GM23338 (cell line): ENCODE measurements at regions not wholly inside any gene's neighbourhood (a gene's known extent, or its start where the extent isn't known, plus 50 kb on each side); places are given as distances from the start of the nearest gene placed in this dataset.
A peak's percentile ranks its signal among the peaks of the same experiment; 100 is the strongest.

Experiments
- ATAC-seq: fragments of 200-7000 bp; cut with Tn5 transposase; 3 replicates; pipeline ENCODE4 v1.9.1; 2020
- DNase-seq: peaks from one replicate; pipeline ENCODE4 v3.0.0-alpha.2; 2015; ENCODE audit warnings: low spot score
- H2AFZ ChIP-seq: fragments of 200-600 bp; sonication (generic); 2 replicates; pipeline ENCODE4 v1.8.0; 2016; ENCODE audit warnings: antibody characterized with exemption, mild to moderate bottlenecking, moderate library complexity
- H3F3A ChIP-seq: fragments of 200-600 bp; sonication (generic); replicated peaks from 2 replicates; pipeline ENCODE4 v1.8.0; 2017; ENCODE audit warnings: antibody characterized with exemption, mixed run types, low read depth
- H3K27ac ChIP-seq: fragments of 200-600 bp; sonication (generic); 2 replicates; pipeline ENCODE4 v1.6.1; 2016; ENCODE audit warnings: low read depth
- H3K27me3 ChIP-seq: fragments of 200-600 bp; sonication (generic); 2 replicates; pipeline ENCODE4 v1.8.0; 2016; ENCODE audit warnings: mild to moderate bottlenecking, mixed run types, moderate library complexity; ENCODE audit not compliant: insufficient read depth
- H3K36me3 ChIP-seq: fragments of 200-600 bp; sonication (generic); 2 replicates; pipeline ENCODE4 v1.8.0; 2016; ENCODE audit warnings: mild to moderate bottlenecking; ENCODE audit not compliant: insufficient read depth
- H3K4me1 ChIP-seq: fragments of 200-600 bp; sonication (generic); 2 replicates; pipeline ENCODE4 v1.8.0; 2016; ENCODE audit warnings: mild to moderate bottlenecking, moderate library complexity; ENCODE audit not compliant: insufficient read depth
- H3K4me2 ChIP-seq: fragments of 200-600 bp; sonication (generic); 2 replicates; pipeline ENCODE4 v1.7.1; 2017; ENCODE audit warnings: mixed run types
- H3K4me3 ChIP-seq: fragments of 200-600 bp; sonication (generic); 2 replicates; pipeline ENCODE4 v1.6.1; 2016; ENCODE audit warnings: mixed run types
- H3K79me2 ChIP-seq: fragments of 200-600 bp; sonication (generic); replicated peaks from 2 replicates; pipeline ENCODE4 v1.8.0; 2017; ENCODE audit warnings: mild to moderate bottlenecking; ENCODE audit not compliant: insufficient read depth
- H3K9me2 ChIP-seq: fragments of 200-600 bp; sonication (generic); 2 replicates; pipeline ENCODE4 v1.8.0; 2017; ENCODE audit not compliant: insufficient read depth
- H4K20me1 ChIP-seq: fragments of 200-600 bp; sonication (generic); replicated peaks from 2 replicates; pipeline ENCODE4 v1.8.0; 2017; ENCODE audit warnings: mild to moderate bottlenecking; ENCODE audit not compliant: insufficient read depth
- H3K27ac Mint-ChIP-seq: 2 replicates; pipeline ENCODE4 v1.8.0; 2020; ENCODE audit warnings: inconsistent platforms, mild to moderate bottlenecking, moderate library complexity, mixed read lengths
- H3K27me3 Mint-ChIP-seq: 3 replicates; pipeline ENCODE4 v1.8.0; 2022; ENCODE audit warnings: low read depth, mild to moderate bottlenecking, moderate library complexity, mixed read lengths, inconsistent platforms; ENCODE audit not compliant: insufficient read depth, poor library complexity
- H3K36me3 Mint-ChIP-seq: 3 replicates; pipeline ENCODE4 v1.8.0; 2021; ENCODE audit warnings: low read depth, mild to moderate bottlenecking, inconsistent platforms, moderate library complexity, mixed read lengths
- H3K4me1 Mint-ChIP-seq: 3 replicates; pipeline ENCODE4 v1.8.0; 2020; ENCODE audit warnings: mild to moderate bottlenecking, inconsistent platforms, mixed read lengths
- H3K4me3 Mint-ChIP-seq: 3 replicates; pipeline ENCODE4 v1.8.0; 2021; ENCODE audit warnings: moderate library complexity, mild to moderate bottlenecking, inconsistent platforms, mixed read lengths
- H3K9me3 Mint-ChIP-seq: 3 replicates; pipeline ENCODE4 v1.8.0; 2020; ENCODE audit warnings: moderate library complexity, mild to moderate bottlenecking, inconsistent platforms, mixed read lengths
- CREB1 ChIP-seq: fragments of 250-450 bp; sonication (Bioruptor Pico); IDR thresholded peaks from 2 replicates; pipeline ENCODE4 v1.5.0; 2020; ENCODE audit warnings: low read depth, mild to moderate bottlenecking, moderate library complexity
- EZH2 ChIP-seq: fragments of 200-600 bp; sonication (generic); IDR thresholded peaks from one replicate; pipeline ENCODE4 v1.8.0; 2017; ENCODE audit warnings: antibody characterized with exemption, mild to moderate bottlenecking, low read depth; ENCODE audit not compliant: unreplicated experiment
- EZH2phosphoT487 ChIP-seq: fragments of 200-600 bp; sonication (generic); IDR thresholded peaks from one replicate; pipeline ENCODE4 v1.8.1; 2018; ENCODE audit warnings: antibody characterized with exemption; ENCODE audit not compliant: unreplicated experiment
- JUNB ChIP-seq: IDR thresholded peaks from one replicate; pipeline ENCODE4 v1.6.1; 2016; ENCODE audit warnings: antibody characterized with exemption; ENCODE audit not compliant: unreplicated experiment
- NANOG ChIP-seq: IDR thresholded peaks from 2 replicates; pipeline ENCODE4 v1.6.1; 2016; ENCODE audit warnings: antibody characterized with exemption, borderline replicate concordance
- POLR2AphosphoS5 ChIP-seq: IDR thresholded peaks from 2 replicates; pipeline ENCODE4 v1.6.1; 2016; ENCODE audit warnings: antibody characterized with exemption, low read depth
- STAT1 ChIP-seq: IDR thresholded peaks from one replicate; pipeline ENCODE4 v1.6.1; 2016; ENCODE audit warnings: antibody characterized with exemption; ENCODE audit not compliant: unreplicated experiment
- ZNF114 ChIP-seq: fragments of 250-450 bp; sonication (Bioruptor Pico); IDR thresholded peaks from 2 replicates; pipeline ENCODE4 v1.5.0; 2020; ENCODE audit warnings: mild to moderate bottlenecking, moderate library complexity
- ZNF331 ChIP-seq: fragments of 250-450 bp; sonication (Bioruptor Pico); IDR thresholded peaks from 2 replicates; pipeline ENCODE4 v1.5.0; 2020; ENCODE audit warnings: low read depth, mild to moderate bottlenecking, moderate library complexity
- TF ChIP-seq, protein P1 (sequence below), 2 experiments: fragments of 200-600 bp in 1 of 2; sonication (generic) in 1 of 2; conservative IDR thresholded peaks; 2 replicates each; pipeline versions ENCODE4 v1.5.1 to v1.6.1; 2016 to 2017; ENCODE audit warnings: antibody characterized with exemption in 2 of 2, low read depth in 2 of 2, mild to moderate bottlenecking in 2 of 2, moderate library complexity in 1 of 2
- TF ChIP-seq, protein P2 (sequence below): IDR thresholded peaks from 2 replicates; pipeline ENCODE4 v1.6.1; 2016; ENCODE audit warnings: antibody characterized with exemption
- TF ChIP-seq, protein P3 (sequence below): fragments of 250-450 bp; sonication (Bioruptor Pico); IDR thresholded peaks from 2 replicates; pipeline ENCODE4 v1.5.0; 2020; ENCODE audit warnings: mild to moderate bottlenecking, moderate library complexity

DNA sequence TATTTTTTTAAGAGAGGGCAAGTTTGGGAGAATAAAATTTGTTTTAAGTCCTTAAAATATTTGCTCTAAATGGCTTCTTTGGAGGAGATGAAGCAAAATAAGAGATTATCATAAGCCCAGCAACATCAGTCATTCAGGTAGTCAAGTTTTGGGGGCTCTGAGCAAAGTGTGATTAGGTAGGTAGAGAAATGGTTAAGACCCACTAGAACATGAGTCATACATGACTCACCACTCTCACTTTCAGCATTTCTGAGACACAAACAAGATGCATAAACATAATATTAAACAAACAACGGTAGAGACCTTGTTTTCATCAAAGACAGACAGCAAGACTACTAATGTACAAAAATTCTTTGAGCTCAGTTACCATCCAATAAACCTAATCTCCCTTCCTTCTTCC, 272.2 kb downstream of the LMO4 start:
- H3K27ac Mint-ChIP-seq, result peak overlapping the region; percentile 68; the same call in 1 of the 2 replicates
- H3F3A ChIP-seq, result no peaks in the 10 kb centered on the region
- no peak overlapping the region for H3K4me3 Mint-ChIP-seq
- H3K4me2 ChIP-seq, result no peak overlapping the region
- no peaks in the 10 kb centered on the region; the same call in 2 of the 3 replicates for H3K9me3 Mint-ChIP-seq
- no peak for TF ChIP-seq ZNF331 (CRISPR knock-in tag)
- no peak for TF ChIP-seq EZH2phosphoT487
- no peak for TF ChIP-seq EZH2
- TF ChIP-seq POLR2AphosphoS5, result no peak
- TF ChIP-seq, protein P1, sequence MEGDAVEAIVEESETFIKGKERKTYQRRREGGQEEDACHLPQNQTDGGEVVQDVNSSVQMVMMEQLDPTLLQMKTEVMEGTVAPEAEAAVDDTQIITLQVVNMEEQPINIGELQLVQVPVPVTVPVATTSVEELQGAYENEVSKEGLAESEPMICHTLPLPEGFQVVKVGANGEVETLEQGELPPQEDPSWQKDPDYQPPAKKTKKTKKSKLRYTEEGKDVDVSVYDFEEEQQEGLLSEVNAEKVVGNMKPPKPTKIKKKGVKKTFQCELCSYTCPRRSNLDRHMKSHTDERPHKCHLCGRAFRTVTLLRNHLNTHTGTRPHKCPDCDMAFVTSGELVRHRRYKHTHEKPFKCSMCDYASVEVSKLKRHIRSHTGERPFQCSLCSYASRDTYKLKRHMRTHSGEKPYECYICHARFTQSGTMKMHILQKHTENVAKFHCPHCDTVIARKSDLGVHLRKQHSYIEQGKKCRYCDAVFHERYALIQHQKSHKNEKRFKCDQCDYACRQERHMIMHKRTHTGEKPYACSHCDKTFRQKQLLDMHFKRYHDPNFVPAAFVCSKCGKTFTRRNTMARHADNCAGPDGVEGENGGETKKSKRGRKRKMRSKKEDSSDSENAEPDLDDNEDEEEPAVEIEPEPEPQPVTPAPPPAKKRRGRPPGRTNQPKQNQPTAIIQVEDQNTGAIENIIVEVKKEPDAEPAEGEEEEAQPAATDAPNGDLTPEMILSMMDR (conservative IDR thresholded peaks at IDR 0.05; ENCODE audit: low read depth in 2 of 2), result no peak
- no peak for TF ChIP-seq CREB1 (CRISPR knock-in tag)
- TF ChIP-seq STAT1, result no peak
- TF ChIP-seq, protein P2, sequence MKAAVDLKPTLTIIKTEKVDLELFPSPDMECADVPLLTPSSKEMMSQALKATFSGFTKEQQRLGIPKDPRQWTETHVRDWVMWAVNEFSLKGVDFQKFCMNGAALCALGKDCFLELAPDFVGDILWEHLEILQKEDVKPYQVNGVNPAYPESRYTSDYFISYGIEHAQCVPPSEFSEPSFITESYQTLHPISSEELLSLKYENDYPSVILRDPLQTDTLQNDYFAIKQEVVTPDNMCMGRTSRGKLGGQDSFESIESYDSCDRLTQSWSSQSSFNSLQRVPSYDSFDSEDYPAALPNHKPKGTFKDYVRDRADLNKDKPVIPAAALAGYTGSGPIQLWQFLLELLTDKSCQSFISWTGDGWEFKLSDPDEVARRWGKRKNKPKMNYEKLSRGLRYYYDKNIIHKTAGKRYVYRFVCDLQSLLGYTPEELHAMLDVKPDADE, result no peak
- TF ChIP-seq, protein P3, sequence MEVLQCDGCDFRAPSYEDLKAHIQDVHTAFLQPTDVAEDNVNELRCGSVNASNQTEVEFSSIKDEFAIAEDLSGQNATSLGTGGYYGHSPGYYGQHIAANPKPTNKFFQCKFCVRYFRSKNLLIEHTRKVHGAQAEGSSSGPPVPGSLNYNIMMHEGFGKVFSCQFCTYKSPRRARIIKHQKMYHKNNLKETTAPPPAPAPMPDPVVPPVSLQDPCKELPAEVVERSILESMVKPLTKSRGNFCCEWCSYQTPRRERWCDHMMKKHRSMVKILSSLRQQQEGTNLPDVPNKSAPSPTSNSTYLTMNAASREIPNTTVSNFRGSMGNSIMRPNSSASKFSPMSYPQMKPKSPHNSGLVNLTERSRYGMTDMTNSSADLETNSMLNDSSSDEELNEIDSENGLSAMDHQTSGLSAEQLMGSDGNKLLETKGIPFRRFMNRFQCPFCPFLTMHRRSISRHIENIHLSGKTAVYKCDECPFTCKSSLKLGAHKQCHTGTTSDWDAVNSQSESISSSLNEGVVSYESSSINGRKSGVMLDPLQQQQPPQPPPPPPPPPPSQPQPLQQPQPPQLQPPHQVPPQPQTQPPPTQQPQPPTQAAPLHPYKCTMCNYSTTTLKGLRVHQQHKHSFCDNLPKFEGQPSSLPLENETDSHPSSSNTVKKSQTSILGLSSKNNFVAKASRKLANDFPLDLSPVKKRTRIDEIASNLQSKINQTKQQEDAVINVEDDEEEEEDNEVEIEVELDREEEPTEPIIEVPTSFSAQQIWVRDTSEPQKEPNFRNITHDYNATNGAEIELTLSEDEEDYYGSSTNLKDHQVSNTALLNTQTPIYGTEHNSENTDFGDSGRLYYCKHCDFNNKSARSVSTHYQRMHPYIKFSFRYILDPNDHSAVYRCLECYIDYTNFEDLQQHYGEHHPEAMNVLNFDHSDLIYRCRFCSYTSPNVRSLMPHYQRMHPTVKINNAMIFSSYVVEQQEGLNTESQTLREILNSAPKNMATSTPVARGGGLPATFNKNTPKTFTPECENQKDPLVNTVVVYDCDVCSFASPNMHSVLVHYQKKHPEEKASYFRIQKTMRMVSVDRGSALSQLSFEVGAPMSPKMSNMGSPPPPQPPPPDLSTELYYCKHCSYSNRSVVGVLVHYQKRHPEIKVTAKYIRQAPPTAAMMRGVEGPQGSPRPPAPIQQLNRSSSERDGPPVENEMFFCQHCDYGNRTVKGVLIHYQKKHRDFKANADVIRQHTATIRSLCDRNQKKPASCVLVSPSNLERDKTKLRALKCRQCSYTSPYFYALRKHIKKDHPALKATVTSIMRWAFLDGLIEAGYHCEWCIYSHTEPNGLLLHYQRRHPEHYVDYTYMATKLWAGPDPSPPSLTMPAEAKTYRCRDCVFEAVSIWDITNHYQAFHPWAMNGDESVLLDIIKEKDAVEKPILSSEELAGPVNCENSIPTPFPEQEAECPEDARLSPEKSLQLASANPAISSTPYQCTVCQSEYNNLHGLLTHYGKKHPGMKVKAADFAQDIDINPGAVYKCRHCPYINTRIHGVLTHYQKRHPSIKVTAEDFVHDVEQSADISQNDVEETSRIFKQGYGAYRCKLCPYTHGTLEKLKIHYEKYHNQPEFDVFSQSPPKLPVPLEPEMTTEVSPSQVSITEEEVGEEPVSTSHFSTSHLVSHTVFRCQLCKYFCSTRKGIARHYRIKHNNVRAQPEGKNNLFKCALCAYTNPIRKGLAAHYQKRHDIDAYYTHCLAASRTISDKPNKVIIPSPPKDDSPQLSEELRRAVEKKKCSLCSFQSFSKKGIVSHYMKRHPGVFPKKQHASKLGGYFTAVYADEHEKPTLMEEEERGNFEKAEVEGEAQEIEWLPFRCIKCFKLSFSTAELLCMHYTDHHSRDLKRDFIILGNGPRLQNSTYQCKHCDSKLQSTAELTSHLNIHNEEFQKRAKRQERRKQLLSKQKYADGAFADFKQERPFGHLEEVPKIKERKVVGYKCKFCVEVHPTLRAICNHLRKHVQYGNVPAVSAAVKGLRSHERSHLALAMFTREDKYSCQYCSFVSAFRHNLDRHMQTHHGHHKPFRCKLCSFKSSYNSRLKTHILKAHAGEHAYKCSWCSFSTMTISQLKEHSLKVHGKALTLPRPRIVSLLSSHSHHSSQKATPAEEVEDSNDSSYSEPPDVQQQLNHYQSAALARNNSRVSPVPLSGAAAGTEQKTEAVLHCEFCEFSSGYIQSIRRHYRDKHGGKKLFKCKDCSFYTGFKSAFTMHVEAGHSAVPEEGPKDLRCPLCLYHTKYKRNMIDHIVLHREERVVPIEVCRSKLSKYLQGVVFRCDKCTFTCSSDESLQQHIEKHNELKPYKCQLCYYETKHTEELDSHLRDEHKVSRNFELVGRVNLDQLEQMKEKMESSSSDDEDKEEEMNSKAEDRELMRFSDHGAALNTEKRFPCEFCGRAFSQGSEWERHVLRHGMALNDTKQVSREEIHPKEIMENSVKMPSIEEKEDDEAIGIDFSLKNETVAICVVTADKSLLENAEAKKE (CRISPR knock-in tag), result no peak
- no peak for TF ChIP-seq NANOG
- no peak for TF ChIP-seq JUNB
- TF ChIP-seq ZNF114 (CRISPR knock-in tag), result no peak
- peaks cover 18% of the 10 kb centered on the region for H3K4me1 Mint-ChIP-seq
- no peaks in the 10 kb centered on the region for H3K27me3 Mint-ChIP-seq
- H3K4me3 ChIP-seq, result no peak overlapping the region
- peaks cover 13% of the 10 kb centered on the region; the same call in 1 of the 2 replicates for H3K4me1 ChIP-seq
- ATAC-seq (no peak), DNase-seq (no peak)
- H4K20me1 ChIP-seq, result no peaks in the 10 kb centered on the region
- no peak overlapping the region for H3K27ac ChIP-seq
- H3K79me2 ChIP-seq, result no peaks in the 10 kb centered on the region
- no peak overlapping the region for H2AFZ ChIP-seq
- no peaks in the 10 kb centered on the region for H3K27me3 ChIP-seq
- H3K9me2 ChIP-seq, result no peaks in the 10 kb centered on the region
- H3K36me3 ChIP-seq, result no peaks in the 10 kb centered on the region
- peaks cover 3% of the 10 kb centered on the region; the same call in 1 of the 3 replicates for H3K36me3 Mint-ChIP-seq
